Amniotic stem cell (primary cell): ENCODE measurements at regions not wholly inside any gene's neighbourhood (a gene's known extent, or its start where the extent isn't known, plus 50 kb on each side); places are given as distances from the start of the nearest gene placed in this dataset.

Experiments
- DNase-seq: peaks from one replicate; lab custom pipeline; 2025; lab: John Stamatoyannopoulos, UW

GRCh38 chr22:22999523-22999922 is 70.8 kb upstream of the GNAZ start:
- no peak for DNase-seq

GRCh38 chr22:23000657-23001347 is 69.5 kb upstream of the GNAZ start:
- no peak for DNase-seq

- no peak for DNase-seq
Observed at GRCh38 chr22:23001463-23001862, 68.9 kb upstream of the GNAZ start.

GRCh38 chr22:23002612-23003180 is 67.6 kb upstream of the GNAZ start:
- no peak for DNase-seq

- DNase-seq, result no peak
Observed at GRCh38 chr22:23007823-23008222, 62.5 kb upstream of the GNAZ start.

GRCh38 chr22:23008896-23009295 is 61.4 kb upstream of the GNAZ start:
- DNase-seq, result no peak
